A549 (cell line): ENCODE measurements at regions not wholly inside any gene's neighbourhood (a gene's known extent, or its start where the extent isn't known, plus 50 kb on each side); places are given as distances from the start of the nearest gene placed in this dataset.
"Not testable (repeated sequence)": the region's sequence is repeated elsewhere in the genome, so short reads cannot be mapped to it uniquely, and the experiment has no call there.

Experiments
- ATAC-seq, 2 experiments: fragments of 200-7000 bp in 1 of 2; fragments of >200 bp in 1 of 2; cut with Nextera tagmentation in 1 of 2; cut with Tn5 transposase in 1 of 2; 3 replicates each; pipeline versions ENCODE4 v1.8.0 to v1.9.1; 2018 to 2020; ENCODE audit warnings: mild to moderate bottlenecking in 1 of 2, moderate library complexity in 1 of 2
- CTCF ChIA-PET: fragments of 300-600 bp; sonication (Branson Sonifier 250); formaldehyde crosslinking; extraction: SDS; loops from one replicate; lab custom pipeline; 2021; ENCODE audit warnings: antibody characterized with exemption, inconsistent platforms; lab: Yijun Ruan, JAX
- POLR2A ChIA-PET: fragments of 350-600 bp; formaldehyde crosslinking; extraction: SDS; loops from one replicate; lab custom pipeline; 2021; ENCODE audit warnings: antibody characterized with exemption, inconsistent platforms; lab: Yijun Ruan, JAX
- DNase-seq, 2 experiments: peaks; one replicate each; pipeline versions ENCODE4 v3.0.0 to v3.0.0-alpha.2; 2011 to 2016; ENCODE audit warnings: low read depth in 1 of 2, low spot score in 1 of 2
- FAIRE-seq: peaks from 2 replicates; lab custom pipeline; 2011; peaks lifted over from hg19 to GRCh38; lab: Jason Lieb, UNC
- H3K27ac ChIP-seq, 2 experiments: fragments of >200 bp; sonication (Bioruptor Twin); formaldehyde crosslinking; 3 replicates each; pipeline ENCODE4 v1.5.1; 2016 to 2017
- H3K4me1 ChIP-seq: fragments of >200 bp; sonication (Bioruptor Twin); formaldehyde crosslinking; 3 replicates; pipeline ENCODE4 v1.6.1; 2016
- H3K4me2 ChIP-seq: fragments of >200 bp; sonication (Bioruptor Twin); formaldehyde crosslinking; 3 replicates; pipeline ENCODE4 v1.6.1; 2016
- H3K4me3 ChIP-seq: fragments of >200 bp; sonication (Bioruptor Twin); formaldehyde crosslinking; 3 replicates; pipeline ENCODE4 v1.5.1; 2016
- H3K9me3 ChIP-seq: fragments of >200 bp; sonication (Bioruptor Twin); formaldehyde crosslinking; 3 replicates; pipeline ENCODE4 v1.6.1; 2016
- BHLHE40 ChIP-seq: IDR thresholded peaks from 2 replicates; pipeline ENCODE4 v1.6.1; 2012; ENCODE audit warnings: low read depth, low read length, inconsistent platforms
- CBX2 ChIP-seq: fragments of 200-600 bp; sonication (generic); IDR thresholded peaks from 2 replicates; pipeline ENCODE4 v1.6.1; 2016; ENCODE audit warnings: low read depth, mild to moderate bottlenecking, borderline replicate concordance
- EHMT2 ChIP-seq: fragments of 200-600 bp; sonication (generic); IDR thresholded peaks from 2 replicates; pipeline ENCODE4 v1.6.1; 2016; ENCODE audit warnings: antibody characterized with exemption, low read depth, mild to moderate bottlenecking, moderate library complexity
- FOXS1 ChIP-seq: fragments of 250-450 bp; sonication (Bioruptor Pico); IDR thresholded peaks from 2 replicates; pipeline ENCODE4 v1.5.0; 2020; ENCODE audit warnings: mild to moderate bottlenecking, moderate library complexity
- HEYL ChIP-seq: fragments of 250-450 bp; sonication (Bioruptor Pico); IDR thresholded peaks from 2 replicates; pipeline ENCODE4 v1.8.0; 2021; ENCODE audit warnings: mild to moderate bottlenecking, moderate library complexity
- JUNB ChIP-seq: fragments of >200 bp; sonication (Bioruptor Twin); formaldehyde crosslinking; IDR thresholded peaks from 2 replicates; pipeline ENCODE4 v1.6.1; 2016
- NPAS2 ChIP-seq: fragments of 250-450 bp; sonication (Bioruptor Pico); IDR thresholded peaks from 2 replicates; pipeline ENCODE4 v1.8.0; 2022; ENCODE audit warnings: mild to moderate bottlenecking, moderate library complexity, borderline replicate concordance
- PHF8 ChIP-seq: fragments of 200-600 bp; sonication (generic); IDR thresholded peaks from 2 replicates; pipeline ENCODE4 v1.6.1; 2016; ENCODE audit warnings: low read depth, mild to moderate bottlenecking, antibody characterized with exemption, moderate library complexity, borderline replicate concordance
- RARB ChIP-seq: fragments of 250-450 bp; sonication (Bioruptor Pico); IDR thresholded peaks from 2 replicates; pipeline ENCODE4 v1.8.0; 2021; ENCODE audit warnings: mild to moderate bottlenecking, moderate library complexity
- SREBF2 ChIP-seq: fragments of 450-650 bp; IDR thresholded peaks from 2 replicates; pipeline ENCODE4 v1.6.1; 2014; ENCODE audit warnings: mild to moderate bottlenecking, moderate library complexity
- ZNF302 ChIP-seq: fragments of 250-450 bp; sonication (Bioruptor Pico); IDR thresholded peaks from 2 replicates; pipeline ENCODE4 v1.9.0; 2021; ENCODE audit warnings: inconsistent platforms, mild to moderate bottlenecking, moderate library complexity
- ZSCAN20 ChIP-seq: fragments of 250-450 bp; sonication (Bioruptor Pico); IDR thresholded peaks from 2 replicates; pipeline ENCODE4 v1.8.0; 2022; ENCODE audit warnings: mild to moderate bottlenecking, moderate library complexity
- WGBS: methylation state at CpG from one replicate; pipeline ENCODE4 v1.1.6; 2017; ENCODE audit errors: missing lambda C conversion rate; 5-methylcytosine and 5-hydroxymethylcytosine counted together
- TF ChIP-seq, protein P1 (sequence below): fragments of 250-450 bp; sonication (Bioruptor Pico); IDR thresholded peaks from 2 replicates; pipeline ENCODE4 v1.5.0; 2020; ENCODE audit warnings: low read depth, mild to moderate bottlenecking, moderate library complexity
- TF ChIP-seq, protein P2 (sequence below): fragments of >200 bp; sonication (Bioruptor Twin); formaldehyde crosslinking; IDR thresholded peaks from 3 replicates; pipeline ENCODE4 v1.5.1; 2016
- TF ChIP-seq, protein P3 (sequence below): fragments of 250-450 bp; sonication (Bioruptor Pico); IDR thresholded peaks from 2 replicates; pipeline ENCODE4 v1.5.0; 2021; ENCODE audit warnings: mild to moderate bottlenecking, moderate library complexity, borderline replicate concordance

DNA sequence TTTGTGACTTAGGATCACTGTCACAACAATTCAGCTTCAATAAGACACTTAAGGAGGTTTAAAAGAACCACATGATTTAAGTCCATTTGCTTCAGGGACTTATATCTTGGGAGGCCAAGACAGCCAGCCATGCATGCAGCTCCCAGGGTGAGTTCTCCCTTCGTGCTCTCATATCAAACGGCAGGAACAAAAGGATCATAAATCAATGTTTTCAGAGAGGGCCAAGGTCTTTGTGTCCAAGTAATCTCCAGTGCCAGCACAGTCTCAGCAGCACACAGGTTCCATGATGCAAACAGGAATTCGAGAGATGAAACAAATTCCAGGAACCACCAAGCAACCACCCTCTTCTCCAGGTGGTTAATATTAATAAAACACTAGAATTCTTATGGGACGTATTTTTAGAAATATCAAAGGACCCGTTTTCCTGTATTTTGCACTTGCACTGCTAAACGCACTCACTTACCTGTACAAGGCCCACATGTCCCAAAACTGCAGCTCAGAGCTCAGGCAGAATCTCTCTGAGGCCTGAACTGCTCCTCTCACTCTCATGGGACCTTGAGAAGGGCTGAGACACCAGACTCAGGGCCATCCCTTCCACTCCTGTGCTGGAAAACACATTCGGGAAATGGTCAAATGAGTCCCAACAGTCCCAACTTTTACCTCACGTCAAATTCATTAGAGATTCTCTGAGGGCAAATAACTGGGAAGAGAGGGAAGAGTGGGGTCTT is 100.0 kb upstream of the RAB4A start:
- no peak for FAIRE-seq
- Histone ChIP-seq H3K4me2 (no peak overlapping the region), H3K27ac (no peak overlapping the region), H3K9me3 (no peaks in the 10 kb centered on the region), H3K4me3 (no peak overlapping the region), H3K4me1 (no peaks in the 10 kb centered on the region)
- CTCF ChIA-PET, result interaction anchor here (0.6 to 1.0 kb wide), 3 partner anchors 28 to 57 kb away, joined by 3 read pairs; no protein-coding TSS in a partner anchor
- POLR2A ChIA-PET, result no interaction called here
- DNase-seq, result no peak
- ATAC-seq, result no peak
- 65% methylated on average over 8 of the region's 8 CpGs for WGBS
- TF ChIP-seq NPAS2 (CRISPR knock-in tag), result no peak
- TF ChIP-seq JUNB, result no peak
- no peak for TF ChIP-seq ZSCAN20 (CRISPR knock-in tag)
- TF ChIP-seq SREBF2, result no peak
- no peak for TF ChIP-seq CBX2
- no peak for TF ChIP-seq BHLHE40
- TF ChIP-seq ZNF302 (CRISPR knock-in tag), result no peak
- no peak for TF ChIP-seq FOXS1
- TF ChIP-seq HEYL (CRISPR knock-in tag), result no peak
- no peak for TF ChIP-seq EHMT2
- no peak for TF ChIP-seq PHF8

DNA sequence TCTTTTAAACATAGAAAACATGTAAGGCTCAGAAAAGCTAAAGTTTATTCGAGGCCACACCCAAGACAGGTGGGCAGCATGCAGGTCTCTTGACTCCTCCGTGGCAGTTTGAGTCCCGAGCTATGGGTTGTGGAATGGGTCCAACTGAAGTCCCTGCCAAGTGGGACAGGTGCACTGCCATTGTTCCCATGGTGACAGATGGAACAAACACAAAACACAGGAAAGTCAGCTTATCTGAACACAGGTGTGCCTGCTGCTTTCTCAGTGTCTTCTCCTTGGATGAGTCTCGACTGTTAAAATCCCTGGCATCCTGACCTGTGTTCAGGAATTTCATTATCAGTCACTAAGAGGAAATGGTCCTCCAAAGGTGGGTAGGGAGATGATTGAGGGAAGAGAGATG is 99.0 kb upstream of the RAB4A start:
- Histone ChIP-seq H3K9me3 (no peaks in the 10 kb centered on the region), H3K4me2 (no peak overlapping the region), H3K4me1 (no peaks in the 10 kb centered on the region), H3K27ac (no peak overlapping the region), H3K4me3 (no peak overlapping the region)
- ATAC-seq (no peak), DNase-seq (no peak), FAIRE-seq (no peak)
- TF ChIP-seq, protein P1, sequence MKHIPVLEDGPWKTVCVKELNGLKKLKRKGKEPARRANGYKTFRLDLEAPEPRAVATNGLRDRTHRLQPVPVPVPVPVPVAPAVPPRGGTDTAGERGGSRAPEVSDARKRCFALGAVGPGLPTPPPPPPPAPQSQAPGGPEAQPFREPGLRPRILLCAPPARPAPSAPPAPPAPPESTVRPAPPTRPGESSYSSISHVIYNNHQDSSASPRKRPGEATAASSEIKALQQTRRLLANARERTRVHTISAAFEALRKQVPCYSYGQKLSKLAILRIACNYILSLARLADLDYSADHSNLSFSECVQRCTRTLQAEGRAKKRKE (CRISPR knock-in tag), result no peak
- TF ChIP-seq, protein P2, sequence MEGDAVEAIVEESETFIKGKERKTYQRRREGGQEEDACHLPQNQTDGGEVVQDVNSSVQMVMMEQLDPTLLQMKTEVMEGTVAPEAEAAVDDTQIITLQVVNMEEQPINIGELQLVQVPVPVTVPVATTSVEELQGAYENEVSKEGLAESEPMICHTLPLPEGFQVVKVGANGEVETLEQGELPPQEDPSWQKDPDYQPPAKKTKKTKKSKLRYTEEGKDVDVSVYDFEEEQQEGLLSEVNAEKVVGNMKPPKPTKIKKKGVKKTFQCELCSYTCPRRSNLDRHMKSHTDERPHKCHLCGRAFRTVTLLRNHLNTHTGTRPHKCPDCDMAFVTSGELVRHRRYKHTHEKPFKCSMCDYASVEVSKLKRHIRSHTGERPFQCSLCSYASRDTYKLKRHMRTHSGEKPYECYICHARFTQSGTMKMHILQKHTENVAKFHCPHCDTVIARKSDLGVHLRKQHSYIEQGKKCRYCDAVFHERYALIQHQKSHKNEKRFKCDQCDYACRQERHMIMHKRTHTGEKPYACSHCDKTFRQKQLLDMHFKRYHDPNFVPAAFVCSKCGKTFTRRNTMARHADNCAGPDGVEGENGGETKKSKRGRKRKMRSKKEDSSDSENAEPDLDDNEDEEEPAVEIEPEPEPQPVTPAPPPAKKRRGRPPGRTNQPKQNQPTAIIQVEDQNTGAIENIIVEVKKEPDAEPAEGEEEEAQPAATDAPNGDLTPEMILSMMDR, result no peak
- TF ChIP-seq, protein P3, sequence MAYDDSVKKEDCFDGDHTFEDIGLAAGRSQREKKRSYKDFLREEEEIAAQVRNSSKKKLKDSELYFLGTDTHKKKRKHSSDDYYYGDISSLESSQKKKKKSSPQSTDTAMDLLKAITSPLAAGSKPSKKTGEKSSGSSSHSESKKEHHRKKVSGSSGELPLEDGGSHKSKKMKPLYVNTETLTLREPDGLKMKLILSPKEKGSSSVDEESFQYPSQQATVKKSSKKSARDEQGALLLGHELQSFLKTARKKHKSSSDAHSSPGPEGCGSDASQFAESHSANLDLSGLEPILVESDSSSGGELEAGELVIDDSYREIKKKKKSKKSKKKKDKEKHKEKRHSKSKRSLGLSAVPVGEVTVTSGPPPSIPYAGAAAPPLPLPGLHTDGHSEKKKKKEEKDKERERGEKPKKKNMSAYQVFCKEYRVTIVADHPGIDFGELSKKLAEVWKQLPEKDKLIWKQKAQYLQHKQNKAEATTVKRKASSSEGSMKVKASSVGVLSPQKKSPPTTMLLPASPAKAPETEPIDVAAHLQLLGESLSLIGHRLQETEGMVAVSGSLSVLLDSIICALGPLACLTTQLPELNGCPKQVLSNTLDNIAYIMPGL (CRISPR knock-in tag), result no peak
- TF ChIP-seq RARB (CRISPR knock-in tag), result no peak
- 61% methylated on average over 4 of the region's 4 CpGs for WGBS
- POLR2A ChIA-PET, result no interaction called here
- CTCF ChIA-PET, result interaction anchor here (1.0 kb wide), 2 partner anchors 29 to 55 kb away, joined by 3 read pairs; no protein-coding TSS in a partner anchor

DNA sequence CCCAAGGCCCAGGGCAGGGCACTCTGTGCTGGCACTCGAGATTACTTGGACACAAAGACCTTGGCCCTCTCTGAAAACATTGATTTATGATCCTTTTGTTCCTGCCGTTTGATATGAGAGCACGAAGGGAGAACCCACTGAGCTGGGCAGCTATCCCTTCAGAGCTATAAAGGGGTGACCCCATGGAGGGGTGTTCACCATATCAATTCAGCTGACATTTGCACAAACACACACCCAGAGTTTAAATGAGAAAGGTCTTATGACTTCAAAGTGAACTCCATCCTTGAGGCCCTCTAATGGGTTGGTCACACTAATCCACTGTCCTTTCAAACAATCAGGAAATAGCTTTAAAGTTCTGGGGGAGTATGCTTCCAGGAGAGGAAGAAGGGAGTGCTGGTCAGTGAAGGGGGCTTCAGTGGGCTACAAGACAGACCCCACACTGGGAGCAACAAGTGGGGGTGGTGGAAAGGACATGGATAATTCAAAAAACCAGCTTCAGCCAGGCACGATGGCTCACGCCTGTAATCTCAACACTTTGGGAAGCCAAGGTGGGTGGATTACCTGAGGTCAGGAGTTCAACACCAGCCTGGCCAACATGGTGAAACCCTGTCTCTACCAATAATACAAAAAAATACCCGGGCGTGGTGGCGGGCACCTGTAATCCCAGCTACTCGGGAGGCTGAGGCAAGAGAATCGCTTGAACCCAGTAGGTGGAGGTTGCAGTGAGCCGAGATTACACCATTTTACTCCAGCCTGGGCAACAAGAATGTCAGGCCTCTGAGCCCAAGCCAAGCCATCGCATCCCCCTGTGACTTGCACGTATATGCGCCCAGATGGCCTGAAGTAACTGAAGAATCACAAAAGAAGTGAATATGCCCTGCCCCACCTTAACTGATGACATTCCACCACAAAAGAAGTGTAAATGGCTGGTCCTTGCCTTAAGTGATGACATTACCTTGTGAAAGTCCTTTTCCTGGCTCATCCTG is 97.1 kb upstream of the RAB4A start:
- H3K4me1 ChIP-seq, DNase-seq, H3K27ac ChIP-seq, H3K9me3 ChIP-seq, CTCF ChIA-PET, POLR2A ChIA-PET, ATAC-seq, H3K4me2 ChIP-seq, H3K4me3 ChIP-seq: not testable (repeated sequence)
- 81% methylated on average over 14 of the region's 14 CpGs for WGBS
- peak; percentile 13 for FAIRE-seq

DNA sequence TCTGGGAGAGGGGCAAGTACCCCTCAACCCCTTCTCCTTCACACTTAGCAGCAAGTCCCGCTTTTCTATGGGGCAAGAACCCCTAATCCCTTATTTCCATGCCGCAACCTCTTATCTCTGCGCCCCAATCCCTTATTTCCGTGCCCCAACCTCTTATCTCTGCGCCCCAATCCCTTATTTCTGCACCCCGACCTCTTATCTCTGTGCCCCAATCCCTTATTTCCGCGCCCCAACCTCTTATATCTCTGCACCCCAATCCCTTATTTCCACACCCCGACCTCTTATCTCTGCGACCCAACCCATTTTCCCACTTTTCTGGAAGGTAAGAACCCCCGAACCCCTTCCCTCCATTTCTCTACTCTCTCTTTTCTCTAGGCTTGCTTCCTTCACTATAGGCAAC is 95.6 kb upstream of the RAB4A start:
- H3K4me3 ChIP-seq, H3K9me3 ChIP-seq, H3K4me2 ChIP-seq, ATAC-seq, CTCF ChIA-PET, DNase-seq, FAIRE-seq, POLR2A ChIA-PET, H3K4me1 ChIP-seq, H3K27ac ChIP-seq: not testable (repeated sequence)
- WGBS, result 58% methylated on average over 11 of the region's 11 CpGs

DNA sequence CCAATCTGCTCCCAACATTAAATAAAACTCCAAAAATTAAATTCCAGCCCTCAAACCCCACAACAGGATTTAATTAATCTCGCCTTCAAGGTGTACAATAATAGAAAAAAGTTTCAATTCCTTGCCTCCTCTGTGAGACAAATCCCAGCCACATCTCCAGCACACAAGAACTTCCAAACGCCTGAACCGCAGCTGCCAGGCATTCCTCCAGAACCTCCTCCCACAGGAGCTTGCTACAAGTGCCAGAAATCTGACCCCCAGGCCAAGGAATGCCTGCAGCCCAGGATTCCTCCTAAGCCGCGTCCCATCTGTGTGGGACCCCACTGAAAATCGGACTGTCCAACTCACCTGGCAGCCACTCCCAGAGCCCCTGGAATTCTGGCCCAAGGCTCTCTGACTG is 94.5 kb upstream of the RAB4A start:
- FAIRE-seq, DNase-seq, H3K4me3 ChIP-seq, POLR2A ChIA-PET, ATAC-seq, H3K4me2 ChIP-seq, H3K9me3 ChIP-seq, H3K27ac ChIP-seq, H3K4me1 ChIP-seq: not testable (repeated sequence)
- 83% methylated on average over 5 of the region's 6 CpGs for WGBS
- CTCF ChIA-PET, result interaction anchor here (0.9 kb wide), 1 partner anchor 14 kb away, joined by 3 read pairs; no protein-coding TSS in a partner anchor
